H1 (cell line): ENCODE measurements at regions not wholly inside any gene's neighbourhood (a gene's known extent, or its start where the extent isn't known, plus 50 kb on each side); places are given as distances from the start of the nearest gene placed in this dataset.

ENCODE experiments used
- CTCF ChIA-PET: fragments of 300-600 bp; sonication (Branson Sonifier 250); formaldehyde crosslinking; loops from one replicate; lab custom pipeline; 2021; ENCODE audit not compliant: partially characterized antibody; lab: Charles Lee
- POLR2A ChIA-PET: fragments of 300-600 bp; sonication (Branson Sonifier 250); formaldehyde crosslinking; loops from one replicate; lab custom pipeline; 2021; ENCODE audit warnings: inconsistent platforms; ENCODE audit not compliant: partially characterized antibody; lab: Charles Lee
- DNase-seq, 2 experiments: peaks; one replicate each; pipeline versions ENCODE4 v3.0.0 to v3.0.0-alpha.2; 2010 to 2022; ENCODE audit warnings: low spot score in 2 of 2, low read depth in 1 of 2, mixed read lengths in 1 of 2
- FAIRE-seq: peaks from 2 replicates; lab custom pipeline; 2011; peaks lifted over from hg19 to GRCh38; lab: Jason Lieb, UNC
- H2AFZ ChIP-seq: 2 replicates; pipeline ENCODE4 v1.8.1; 2012; ENCODE audit warnings: low read length, inconsistent platforms
- H2AK5ac ChIP-seq: 2 replicates; pipeline ENCODE4 v1.6.1; 2013; ENCODE audit warnings: low read depth, low read length
- H2BK120ac ChIP-seq: replicated peaks from 2 replicates; pipeline ENCODE3; 2013; ENCODE audit warnings: low read depth, low read length, inconsistent platforms
- H2BK12ac ChIP-seq: 2 replicates; pipeline ENCODE4 v1.6.1; 2013; ENCODE audit warnings: low read depth, low read length
- H2BK15ac ChIP-seq: 2 replicates; pipeline ENCODE4 v1.6.1; 2013; ENCODE audit warnings: low read length
- H2BK20ac ChIP-seq: 2 replicates; pipeline ENCODE4 v1.6.1; 2013; ENCODE audit warnings: low read length
- H2BK5ac ChIP-seq: 2 replicates; pipeline ENCODE4 v1.6.1; 2013; ENCODE audit warnings: low read depth, low read length
- H3K14ac ChIP-seq: 2 replicates; pipeline ENCODE4 v1.6.1; 2013; ENCODE audit warnings: inconsistent platforms; ENCODE audit not compliant: insufficient read length
- H3K18ac ChIP-seq: 2 replicates; pipeline ENCODE4 v1.6.1; 2013; ENCODE audit warnings: low read length; ENCODE audit errors: extremely low read depth
- H3K23ac ChIP-seq: 2 replicates; pipeline ENCODE4 v1.6.1; 2013; ENCODE audit warnings: inconsistent platforms; ENCODE audit not compliant: insufficient read length
- H3K23me2 ChIP-seq: 2 replicates; pipeline ENCODE4 v1.6.1; 2013; ENCODE audit warnings: low read depth, low read length
- H3K27ac ChIP-seq: 2 replicates; pipeline ENCODE4 v1.6.1; 2011; ENCODE audit warnings: low read depth, low read length, inconsistent platforms
- H3K27me3 ChIP-seq, 4 experiments: replicated peaks in 1 of 4; 1 replicate in 1 of 4; 2 replicates in 3 of 4; pipeline versions ENCODE4 v1.6.1 to v1.8.1; 2011 to 2013; ENCODE audit warnings: low read length in 3 of 4, mild to moderate bottlenecking in 3 of 4, inconsistent platforms in 2 of 4, mixed read lengths in 2 of 4, moderate library complexity in 1 of 4; ENCODE audit not compliant: control insufficient read depth in 3 of 4, insufficient read depth in 3 of 4; ENCODE audit errors: extremely low read depth in 1 of 4
- H3K36me3 ChIP-seq, 4 experiments: 2 replicates each; pipeline versions ENCODE4 v1.6.1 to v1.8.1; 2011 to 2013; ENCODE audit warnings: mild to moderate bottlenecking in 4 of 4, low read length in 3 of 4, moderate library complexity in 2 of 4, control low read depth in 1 of 4, inconsistent platforms in 1 of 4; ENCODE audit not compliant: insufficient read depth in 4 of 4, control insufficient read depth in 2 of 4
- H3K4ac ChIP-seq: replicated peaks from 2 replicates; pipeline ENCODE3; 2013; ENCODE audit warnings: low read length, low read depth, mixed read lengths, inconsistent platforms; ENCODE audit not compliant: insufficient read length
- H3K4me1 ChIP-seq, 4 experiments: replicated peaks in 1 of 4; 1 replicate in 1 of 4; 2 replicates in 3 of 4; pipeline versions ENCODE4 v1.6.1 to v1.8.1; 2011 to 2013; ENCODE audit warnings: low read length in 3 of 4, inconsistent platforms in 2 of 4, mixed read lengths in 1 of 4; ENCODE audit not compliant: insufficient read depth in 4 of 4, control insufficient read depth in 3 of 4
- H3K4me2 ChIP-seq, 2 experiments: 2 replicates each; pipeline versions ENCODE4 v1.6.1 to v1.8.1; 2011 to 2013; ENCODE audit warnings: low read depth in 2 of 2, low read length in 2 of 2, control low read depth in 1 of 2, inconsistent platforms in 1 of 2, mild to moderate bottlenecking in 1 of 2; ENCODE audit not compliant: insufficient read depth in 1 of 2
- H3K4me3 ChIP-seq, 4 experiments: fragments of 200-600, 300-600 bp in 1 of 4; sonication (generic), shearing (Covaris generic), sonication (Bioruptor Twin) in 1 of 4; 2 replicates each; pipeline versions ENCODE4 v1.5.1 to v1.8.1; 2011 to 2016; ENCODE audit warnings: low read length in 4 of 4, low read depth in 3 of 4, control low read depth in 2 of 4, inconsistent platforms in 2 of 4, mild to moderate bottlenecking in 2 of 4, mixed read lengths in 1 of 4, moderate library complexity in 1 of 4; ENCODE audit not compliant: insufficient read depth in 2 of 4; ENCODE audit errors: extremely low read depth in 1 of 4
- H3K56ac ChIP-seq: replicated peaks from 2 replicates; pipeline ENCODE3; 2013; ENCODE audit warnings: low read depth, mild to moderate bottlenecking, mixed read lengths, low read length, inconsistent platforms; ENCODE audit not compliant: insufficient read length
- H3K79me1 ChIP-seq: 2 replicates; pipeline ENCODE4 v1.6.1; 2013; ENCODE audit warnings: low read depth, low read length, control low read depth
- H3K79me2 ChIP-seq, 2 experiments: 2 replicates each; pipeline versions ENCODE4 v1.6.1 to v1.8.1; 2012 to 2013; ENCODE audit warnings: low read length in 2 of 2, mild to moderate bottlenecking in 2 of 2, inconsistent platforms in 1 of 2; ENCODE audit not compliant: insufficient read depth in 2 of 2, control insufficient read depth in 1 of 2
- H3K9ac ChIP-seq, 4 experiments: replicated peaks in 1 of 4; 1 replicate in 1 of 4; 2 replicates in 3 of 4; pipeline versions ENCODE4 v1.6.1 to v1.8.1; 2011 to 2013; ENCODE audit warnings: low read depth in 3 of 4, low read length in 3 of 4, control low read depth in 2 of 4, mild to moderate bottlenecking in 2 of 4, moderate library complexity in 2 of 4, inconsistent platforms in 1 of 4; ENCODE audit errors: extremely low read depth in 1 of 4
- H3K9me3 ChIP-seq, 2 experiments: 2 replicates each; pipeline versions ENCODE4 v1.6.1 to v1.8.1; 2012 to 2013; ENCODE audit warnings: mild to moderate bottlenecking in 2 of 2, moderate library complexity in 2 of 2, control low read depth in 1 of 2, inconsistent platforms in 1 of 2, low read depth in 1 of 2, low read length in 1 of 2, mixed read lengths in 1 of 2; ENCODE audit not compliant: insufficient read depth in 2 of 2
- H4K20me1 ChIP-seq, 2 experiments: replicated peaks in 1 of 2; 2 replicates each; pipeline versions ENCODE3 to v1.8.1; 2011 to 2013; ENCODE audit warnings: inconsistent platforms in 2 of 2, low read length in 2 of 2, mild to moderate bottlenecking in 1 of 2; ENCODE audit not compliant: insufficient read depth in 2 of 2, control insufficient read depth in 1 of 2
- H4K5ac ChIP-seq: 2 replicates; pipeline ENCODE4 v1.6.1; 2013; ENCODE audit warnings: low read length, low read depth, mixed read lengths, inconsistent platforms; ENCODE audit not compliant: insufficient read length
- H4K8ac ChIP-seq: 2 replicates; pipeline ENCODE4 v1.8.0; 2013; ENCODE audit warnings: mild to moderate bottlenecking, moderate library complexity, low read length, inconsistent platforms; ENCODE audit not compliant: insufficient read depth; ENCODE audit errors: extremely low read depth
- H4K91ac ChIP-seq: replicated peaks from 2 replicates; pipeline ENCODE3; 2013; ENCODE audit warnings: low read length, mixed read lengths, inconsistent platforms; ENCODE audit not compliant: insufficient read length
- CBX8 ChIP-seq: fragments of 300-800, 300-1000 bp; sonication (generic); IDR thresholded peaks from 2 replicates; pipeline ENCODE4 v1.7.1; 2016; ENCODE audit warnings: low read depth, low read length, borderline replicate concordance
- CREB1 ChIP-seq: IDR thresholded peaks from 2 replicates; pipeline ENCODE4 v1.6.1; 2012; ENCODE audit warnings: inconsistent platforms
- EGR1 ChIP-seq: IDR thresholded peaks from 2 replicates; pipeline ENCODE4 v1.6.1; 2011; ENCODE audit warnings: low read depth, low read length, borderline replicate concordance
- POLR2A ChIP-seq, 2 experiments: IDR thresholded peaks; 1 replicate in 1 of 2; 2 replicates in 1 of 2; pipeline ENCODE4 v1.6.1; 2011; ENCODE audit warnings: low read depth in 2 of 2, low read length in 2 of 2, mild to moderate bottlenecking in 2 of 2; ENCODE audit errors: control extremely low read depth in 1 of 2
- POLR2AphosphoS5 ChIP-seq: IDR thresholded peaks from 2 replicates; pipeline ENCODE4 v1.6.1; 2011; ENCODE audit warnings: low read depth, low read length
- POU5F1 ChIP-seq: IDR thresholded peaks from 2 replicates; pipeline ENCODE4 v1.6.1; 2011; ENCODE audit warnings: low read depth, mild to moderate bottlenecking, low read length, moderate library complexity
- RAD21 ChIP-seq, 2 experiments: IDR thresholded peaks in 1 of 2; conservative IDR thresholded peaks in 1 of 2; 2 replicates each; pipeline ENCODE4 v1.6.1; 2011; ENCODE audit warnings: low read depth in 2 of 2, low read length in 2 of 2, improper control_type of control experiment in 1 of 2, inconsistent platforms in 1 of 2, mild to moderate bottlenecking in 1 of 2, moderate library complexity in 1 of 2
- RXRA ChIP-seq: IDR thresholded peaks from 2 replicates; pipeline ENCODE4 v1.6.1; 2011; ENCODE audit warnings: low read depth, mild to moderate bottlenecking, low read length, moderate library complexity; ENCODE audit not compliant: insufficient read depth
- SAP30 ChIP-seq: fragments of 300-600 bp; sonication (generic); IDR thresholded peaks from 2 replicates; pipeline ENCODE4 v1.7.1; 2012; ENCODE audit warnings: low read length, moderate library complexity, mild to moderate bottlenecking, inconsistent platforms; ENCODE audit not compliant: insufficient read depth, insufficient replicate concordance
- SP4 ChIP-seq: IDR thresholded peaks from 2 replicates; pipeline ENCODE4 v1.6.1; 2012; ENCODE audit warnings: low read length, inconsistent platforms
- SRF ChIP-seq: IDR thresholded peaks from 2 replicates; pipeline ENCODE4 v1.6.1; 2011; ENCODE audit warnings: mild to moderate bottlenecking, low read depth, low read length, moderate library complexity
- SUZ12 ChIP-seq: fragments of 200-600 bp; sonication (generic); IDR thresholded peaks from 2 replicates; pipeline ENCODE4 v1.6.1; 2012; ENCODE audit warnings: mild to moderate bottlenecking, inconsistent platforms, low read length, moderate library complexity, mixed read lengths
- TAF7 ChIP-seq: optimal IDR thresholded peaks from 2 replicates; pipeline ENCODE3; 2011; ENCODE audit warnings: low read depth, mild to moderate bottlenecking, inconsistent platforms, low read length, moderate library complexity, borderline replicate concordance
- YY1 ChIP-seq: IDR thresholded peaks from 2 replicates; pipeline ENCODE4 v1.6.1; 2011; ENCODE audit warnings: low read depth, mild to moderate bottlenecking, low read length
- ZNF274 ChIP-seq: IDR thresholded peaks from 2 replicates; pipeline ENCODE4 v1.7.0; 2012; ENCODE audit warnings: low read length, borderline replicate concordance; ENCODE audit errors: extremely low read depth
- TF ChIP-seq, protein P1 (sequence below): IDR thresholded peaks from 2 replicates; pipeline ENCODE4 v1.6.1; 2011; ENCODE audit warnings: low read length, improper control_type of control experiment

DNA sequence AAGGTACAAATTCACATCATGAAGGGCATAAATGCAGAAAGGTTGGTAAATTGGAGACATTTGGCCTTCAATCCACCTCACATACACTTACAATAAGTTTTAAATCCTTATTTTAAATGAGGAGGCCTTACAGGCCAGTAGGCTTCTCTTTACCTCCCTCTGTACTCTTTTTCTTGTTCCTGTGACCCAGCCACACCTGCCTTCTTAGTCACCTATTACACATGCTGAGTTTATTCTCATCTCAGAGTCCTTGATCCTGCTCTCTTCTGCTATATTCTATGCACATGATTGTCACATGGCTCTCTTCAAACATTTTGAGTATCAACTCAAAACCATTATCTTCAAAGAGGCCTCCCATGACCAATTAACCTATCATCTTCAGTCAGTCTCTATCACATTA lies 491.5 kb downstream of the SATB2 start:
- no peak overlapping the region for H3K9ac ChIP-seq
- no peak overlapping the region for H2BK120ac ChIP-seq
- H3K14ac ChIP-seq, result no peak overlapping the region
- ChIA-PET POLR2A (no interaction called here), CTCF (no interaction called here)
- H3K23me2 ChIP-seq, result no peaks in the 10 kb centered on the region
- H4K20me1 ChIP-seq, result no peaks in the 10 kb centered on the region
- H3K23ac ChIP-seq, result no peak overlapping the region
- no peak overlapping the region for H3K4me3 ChIP-seq
- no peaks in the 10 kb centered on the region for H3K9me3 ChIP-seq
- no peaks in the 10 kb centered on the region for H3K36me3 ChIP-seq
- H3K4me2 ChIP-seq, result no peak overlapping the region
- FAIRE-seq (no peak), DNase-seq (no peak)
- no peak overlapping the region for H2AFZ ChIP-seq
- H4K8ac ChIP-seq, result no peak overlapping the region
- H3K4ac ChIP-seq, result no peak overlapping the region
- H2BK5ac ChIP-seq, result no peak overlapping the region
- H2BK12ac ChIP-seq, result no peak overlapping the region
- no peaks in the 10 kb centered on the region for H3K79me1 ChIP-seq
- H4K91ac ChIP-seq, result no peak overlapping the region
- no peak overlapping the region for H3K18ac ChIP-seq
- no peak overlapping the region for H2AK5ac ChIP-seq
- H3K27me3 ChIP-seq, result no peaks in the 10 kb centered on the region
- no peak overlapping the region for H4K5ac ChIP-seq
- H3K79me2 ChIP-seq, result no peaks in the 10 kb centered on the region
- H2BK20ac ChIP-seq, result no peak overlapping the region
- no peak overlapping the region for H2BK15ac ChIP-seq
- TF ChIP-seq, protein P1, sequence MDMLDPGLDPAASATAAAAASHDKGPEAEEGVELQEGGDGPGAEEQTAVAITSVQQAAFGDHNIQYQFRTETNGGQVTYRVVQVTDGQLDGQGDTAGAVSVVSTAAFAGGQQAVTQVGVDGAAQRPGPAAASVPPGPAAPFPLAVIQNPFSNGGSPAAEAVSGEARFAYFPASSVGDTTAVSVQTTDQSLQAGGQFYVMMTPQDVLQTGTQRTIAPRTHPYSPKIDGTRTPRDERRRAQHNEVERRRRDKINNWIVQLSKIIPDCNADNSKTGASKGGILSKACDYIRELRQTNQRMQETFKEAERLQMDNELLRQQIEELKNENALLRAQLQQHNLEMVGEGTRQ, result no peak
- no peak for TF ChIP-seq SUZ12
- no peak for TF ChIP-seq POLR2AphosphoS5
- no peak for TF ChIP-seq CBX8
- no peak for TF ChIP-seq POU5F1
- no peak for TF ChIP-seq TAF7
- TF ChIP-seq RAD21 (IDR thresholded peaks at IDR 0.05 in 1 of 2, conservative IDR thresholded peaks at IDR 0.05 in 1 of 2; ENCODE audit: low read depth in 2 of 2, low read length in 2 of 2), result no peak
- TF ChIP-seq POLR2A (IDR thresholded peaks at IDR 0.05; ENCODE audit: control extremely low read depth in 1 of 2, low read depth in 2 of 2, low read length in 2 of 2), result no peak
- TF ChIP-seq EGR1, result no peak
- TF ChIP-seq CREB1, result no peak
- TF ChIP-seq ZNF274, result no peak
- no peak for TF ChIP-seq YY1
- TF ChIP-seq SAP30, result no peak
- no peak for TF ChIP-seq SP4
- no peak for TF ChIP-seq RXRA
- no peak for TF ChIP-seq SRF
- no peaks in the 10 kb centered on the region for H3K4me1 ChIP-seq
- no peak overlapping the region for H3K56ac ChIP-seq
- H3K27ac ChIP-seq, result no peak overlapping the region
